ENCODE measurements at regions not wholly inside any gene's neighbourhood (a gene's known extent, or its start where the extent isn't known, plus 50 kb on each side); places are given as distances from the start of the nearest gene placed in this dataset.

DNA sequence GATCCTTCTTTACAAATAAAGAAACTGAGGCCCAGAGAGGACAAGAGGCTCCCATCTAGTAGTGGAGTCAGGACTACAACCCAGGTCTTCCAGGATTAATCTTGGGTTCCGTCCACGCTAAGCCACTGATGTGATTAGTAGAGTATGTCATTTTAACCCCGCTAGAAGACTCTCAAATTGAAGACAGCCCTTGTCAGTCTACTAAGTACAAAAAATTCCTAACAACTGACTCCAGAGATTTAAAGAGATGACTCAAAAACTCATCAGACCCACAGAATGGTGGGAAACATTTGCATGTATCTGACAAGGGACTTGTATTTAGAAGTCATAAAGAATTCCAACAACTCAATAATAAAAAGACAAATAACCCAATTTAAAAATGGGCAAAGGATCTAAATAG lies 145.3 kb downstream of the CNTN3 start:
- TF ChIP-seq, protein P1, sequence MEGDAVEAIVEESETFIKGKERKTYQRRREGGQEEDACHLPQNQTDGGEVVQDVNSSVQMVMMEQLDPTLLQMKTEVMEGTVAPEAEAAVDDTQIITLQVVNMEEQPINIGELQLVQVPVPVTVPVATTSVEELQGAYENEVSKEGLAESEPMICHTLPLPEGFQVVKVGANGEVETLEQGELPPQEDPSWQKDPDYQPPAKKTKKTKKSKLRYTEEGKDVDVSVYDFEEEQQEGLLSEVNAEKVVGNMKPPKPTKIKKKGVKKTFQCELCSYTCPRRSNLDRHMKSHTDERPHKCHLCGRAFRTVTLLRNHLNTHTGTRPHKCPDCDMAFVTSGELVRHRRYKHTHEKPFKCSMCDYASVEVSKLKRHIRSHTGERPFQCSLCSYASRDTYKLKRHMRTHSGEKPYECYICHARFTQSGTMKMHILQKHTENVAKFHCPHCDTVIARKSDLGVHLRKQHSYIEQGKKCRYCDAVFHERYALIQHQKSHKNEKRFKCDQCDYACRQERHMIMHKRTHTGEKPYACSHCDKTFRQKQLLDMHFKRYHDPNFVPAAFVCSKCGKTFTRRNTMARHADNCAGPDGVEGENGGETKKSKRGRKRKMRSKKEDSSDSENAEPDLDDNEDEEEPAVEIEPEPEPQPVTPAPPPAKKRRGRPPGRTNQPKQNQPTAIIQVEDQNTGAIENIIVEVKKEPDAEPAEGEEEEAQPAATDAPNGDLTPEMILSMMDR (IDR thresholded peaks at IDR 0.05; ENCODE audit: low read length) = no peak
- TF ChIP-seq EZH2 (optimal IDR thresholded peaks at IDR 0.05; ENCODE audit: low read depth, low read length) (no peak), EZH2phosphoT487 (IDR thresholded peaks at IDR 0.05; ENCODE audit: low read length) (no peak)
